ENCODE measurements at regions not wholly inside any gene's neighbourhood (a gene's known extent, or its start where the extent isn't known, plus 50 kb on each side); places are given as distances from the start of the nearest gene placed in this dataset.

GRCh38 chr11:71329786-71330185 lies 77.4 kb upstream of the SHANK2 start:
- TF ChIP-seq, protein P1, sequence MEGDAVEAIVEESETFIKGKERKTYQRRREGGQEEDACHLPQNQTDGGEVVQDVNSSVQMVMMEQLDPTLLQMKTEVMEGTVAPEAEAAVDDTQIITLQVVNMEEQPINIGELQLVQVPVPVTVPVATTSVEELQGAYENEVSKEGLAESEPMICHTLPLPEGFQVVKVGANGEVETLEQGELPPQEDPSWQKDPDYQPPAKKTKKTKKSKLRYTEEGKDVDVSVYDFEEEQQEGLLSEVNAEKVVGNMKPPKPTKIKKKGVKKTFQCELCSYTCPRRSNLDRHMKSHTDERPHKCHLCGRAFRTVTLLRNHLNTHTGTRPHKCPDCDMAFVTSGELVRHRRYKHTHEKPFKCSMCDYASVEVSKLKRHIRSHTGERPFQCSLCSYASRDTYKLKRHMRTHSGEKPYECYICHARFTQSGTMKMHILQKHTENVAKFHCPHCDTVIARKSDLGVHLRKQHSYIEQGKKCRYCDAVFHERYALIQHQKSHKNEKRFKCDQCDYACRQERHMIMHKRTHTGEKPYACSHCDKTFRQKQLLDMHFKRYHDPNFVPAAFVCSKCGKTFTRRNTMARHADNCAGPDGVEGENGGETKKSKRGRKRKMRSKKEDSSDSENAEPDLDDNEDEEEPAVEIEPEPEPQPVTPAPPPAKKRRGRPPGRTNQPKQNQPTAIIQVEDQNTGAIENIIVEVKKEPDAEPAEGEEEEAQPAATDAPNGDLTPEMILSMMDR (tag by site-specific recombination; IDR thresholded peaks at IDR 0.05), result no peak
- no peak for TF ChIP-seq ZBTB11 (tag by site-specific recombination; conservative IDR thresholded peaks at IDR 0.05; ENCODE audit: low read depth)
- TF ChIP-seq ZFP41 (tag by site-specific recombination; IDR thresholded peaks at IDR 0.05; ENCODE audit: borderline replicate concordance), result no peak
